Prostate gland (tissue), 2 donors: ENCODE measurements at regions not wholly inside any gene's neighbourhood (a gene's known extent, or its start where the extent isn't known, plus 50 kb on each side); places are given as distances from the start of the nearest gene placed in this dataset.

Source experiments
- DNase-seq: peaks from one replicate; pipeline ENCODE4 v3.0.0-alpha.2; 2019; ENCODE audit warnings: low spot score
- H3K27ac ChIP-seq, 2 donors: fragments of 200-600 bp; sonication (generic); 2 replicates each; pipeline ENCODE4 v1.5.1; 2017 to 2019
- H3K27me3 ChIP-seq: fragments of 200-600 bp; sonication (generic); replicated peaks from 2 replicates; pipeline ENCODE4 v1.5.1; 2019; ENCODE audit not compliant: insufficient read depth
- H3K36me3 ChIP-seq, 2 donors: fragments of 200-600 bp; sonication (generic); 1 replicate in 1 of 2; 2 replicates in 1 of 2; pipeline versions ENCODE4 v1.5.1 to v1.8.1; 2017 to 2019
- H3K4me1 ChIP-seq: fragments of 200-600 bp; sonication (generic); replicated peaks from 2 replicates; pipeline ENCODE4 v1.5.1; 2019
- H3K4me3 ChIP-seq, 2 donors: fragments of 200-600 bp; sonication (generic); 2 replicates each; pipeline ENCODE4 v1.5.1; 2017 to 2019
- H3K9me3 ChIP-seq: fragments of 200-600 bp; sonication (generic); 2 replicates; pipeline ENCODE4 v1.5.1; 2017
- POLR2A ChIP-seq: fragments of 450-650 bp; IDR thresholded peaks from one replicate; pipeline ENCODE4 v1.6.1; 2016; ENCODE audit warnings: antibody characterized with exemption, mild to moderate bottlenecking
- POLR2AphosphoS5 ChIP-seq: sonication (generic); formaldehyde crosslinking; IDR thresholded peaks from one replicate; pipeline ENCODE4 v1.6.1; 2017; ENCODE audit warnings: antibody characterized with exemption
- WGBS: methylation state at CpG from one replicate; pipeline ENCODE4 v1.1.5; 2018; 5-methylcytosine and 5-hydroxymethylcytosine counted together
- intact Hi-C: fragments of 100-400 bp; cut with DNase I; formaldehyde crosslinking; loops from one replicate; pipeline ENCODE4 v1.14.2; 2022
- TF ChIP-seq, protein P1 (sequence below), 4 experiments: fragments of 200-600 bp in 2 of 4; fragments of 450-650 bp in 2 of 4; sonication (generic) in 2 of 4; IDR thresholded peaks; 1 replicate in 3 of 4; 2 replicates in 1 of 4; pipeline ENCODE4 v1.5.1; 2016 to 2019; ENCODE audit warnings: antibody characterized with exemption in 4 of 4, mild to moderate bottlenecking in 2 of 4, moderate library complexity in 2 of 4

DNA sequence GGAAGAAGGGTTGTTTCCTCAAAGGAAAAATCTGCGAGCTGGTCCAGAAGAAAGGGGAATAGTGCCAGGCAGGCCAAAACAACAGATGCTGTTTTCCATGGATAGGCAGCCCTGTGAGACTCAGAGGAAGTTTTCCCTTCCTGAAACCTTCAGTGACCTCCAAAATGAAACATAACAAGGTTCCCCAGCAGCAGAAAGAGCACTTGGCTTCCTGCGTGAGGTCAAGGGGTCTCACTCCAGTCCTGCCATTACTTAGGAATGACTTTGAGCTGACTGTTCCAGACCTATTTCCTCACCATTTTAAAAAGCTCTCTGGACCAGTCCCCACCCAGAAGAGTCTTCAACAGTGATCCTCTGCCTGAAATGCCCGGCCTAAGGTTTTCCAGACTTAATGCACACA is 104.6 kb upstream of the IPO5 start:
- intact Hi-C loops, result no loop called here
- no peaks in the 10 kb centered on the region for H3K36me3 ChIP-seq
- no peak overlapping the region for H3K4me3 ChIP-seq
- no peak for DNase-seq
- 92% methylated on average over 3 of the region's 3 CpGs for WGBS
- no peaks in the 10 kb centered on the region for H3K9me3 ChIP-seq
- TF ChIP-seq POLR2AphosphoS5 (no peak), POLR2A (no peak)
- TF ChIP-seq, protein P1, sequence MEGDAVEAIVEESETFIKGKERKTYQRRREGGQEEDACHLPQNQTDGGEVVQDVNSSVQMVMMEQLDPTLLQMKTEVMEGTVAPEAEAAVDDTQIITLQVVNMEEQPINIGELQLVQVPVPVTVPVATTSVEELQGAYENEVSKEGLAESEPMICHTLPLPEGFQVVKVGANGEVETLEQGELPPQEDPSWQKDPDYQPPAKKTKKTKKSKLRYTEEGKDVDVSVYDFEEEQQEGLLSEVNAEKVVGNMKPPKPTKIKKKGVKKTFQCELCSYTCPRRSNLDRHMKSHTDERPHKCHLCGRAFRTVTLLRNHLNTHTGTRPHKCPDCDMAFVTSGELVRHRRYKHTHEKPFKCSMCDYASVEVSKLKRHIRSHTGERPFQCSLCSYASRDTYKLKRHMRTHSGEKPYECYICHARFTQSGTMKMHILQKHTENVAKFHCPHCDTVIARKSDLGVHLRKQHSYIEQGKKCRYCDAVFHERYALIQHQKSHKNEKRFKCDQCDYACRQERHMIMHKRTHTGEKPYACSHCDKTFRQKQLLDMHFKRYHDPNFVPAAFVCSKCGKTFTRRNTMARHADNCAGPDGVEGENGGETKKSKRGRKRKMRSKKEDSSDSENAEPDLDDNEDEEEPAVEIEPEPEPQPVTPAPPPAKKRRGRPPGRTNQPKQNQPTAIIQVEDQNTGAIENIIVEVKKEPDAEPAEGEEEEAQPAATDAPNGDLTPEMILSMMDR (IDR thresholded peaks at IDR 0.05), result no peak
- H3K27ac ChIP-seq, result no peak overlapping the region
- no peaks in the 10 kb centered on the region for H3K4me1 ChIP-seq
- no peaks in the 10 kb centered on the region for H3K27me3 ChIP-seq

DNA sequence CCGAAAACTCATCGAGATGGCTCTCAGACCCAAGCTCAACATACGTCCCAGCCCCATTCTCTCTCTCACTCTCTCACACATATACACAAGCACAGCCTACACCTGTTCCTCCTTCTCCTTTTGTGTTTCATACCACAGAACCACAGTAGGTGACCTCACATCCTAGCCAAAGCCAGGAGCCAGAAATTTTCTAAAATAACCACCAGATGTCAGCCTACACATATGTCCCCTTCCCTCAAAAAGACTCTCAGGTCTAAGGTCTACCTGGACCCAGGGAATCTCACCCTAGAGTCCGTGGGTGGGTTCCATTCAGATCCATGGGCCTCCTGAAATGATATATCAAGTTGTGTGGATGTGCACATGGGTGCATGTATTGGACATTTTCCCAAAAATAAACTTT is 104.2 kb upstream of the IPO5 start:
- no peaks in the 10 kb centered on the region for H3K36me3 ChIP-seq
- no peak overlapping the region for H3K27ac ChIP-seq
- no peak for DNase-seq
- H3K27me3 ChIP-seq, result no peaks in the 10 kb centered on the region
- H3K4me3 ChIP-seq, result no peak overlapping the region
- TF ChIP-seq POLR2AphosphoS5, result no peak
- no peak for TF ChIP-seq POLR2A
- TF ChIP-seq, protein P1 (IDR thresholded peaks at IDR 0.05), result no peak
- intact Hi-C loops, result no loop called here
- H3K9me3 ChIP-seq, result no peaks in the 10 kb centered on the region
- no peaks in the 10 kb centered on the region for H3K4me1 ChIP-seq
- WGBS, result 69% methylated on average over 4 of the region's 4 CpGs

DNA sequence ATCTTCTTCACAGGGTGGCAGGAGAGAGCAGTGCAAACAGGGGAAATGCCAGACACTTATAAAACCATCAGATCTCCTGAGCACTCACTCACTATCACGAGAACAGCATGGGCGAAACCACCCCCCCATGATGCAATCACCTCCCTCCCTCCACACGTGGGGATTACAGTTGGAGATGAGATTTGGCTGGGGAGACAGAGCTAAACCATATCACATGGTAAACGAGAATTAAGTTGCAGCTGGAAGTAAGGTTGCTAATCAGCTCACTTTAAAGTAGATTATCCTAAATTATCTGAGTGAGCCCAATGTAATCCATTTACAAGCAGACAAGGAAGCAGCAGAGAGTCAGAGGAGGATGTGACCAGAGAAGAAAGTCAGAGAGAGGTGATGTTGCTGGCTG is 102.2 kb upstream of the IPO5 start:
- intact Hi-C loops, result loop anchor here (10.0 kb wide), 3 partner anchors 544 to 994 kb away; no protein-coding TSS in a partner anchor
- Histone ChIP-seq H3K27ac (no peak overlapping the region), H3K36me3 (no peaks in the 10 kb centered on the region), H3K4me3 (no peak overlapping the region), H3K27me3 (no peaks in the 10 kb centered on the region), H3K4me1 (no peaks in the 10 kb centered on the region), H3K9me3 (no peaks in the 10 kb centered on the region)
- TF ChIP-seq, protein P1 (IDR thresholded peaks at IDR 0.05), result no peak
- no peak for TF ChIP-seq POLR2A
- TF ChIP-seq POLR2AphosphoS5, result no peak
- DNase-seq, result no peak
- WGBS, result 68% methylated on average over 4 of the region's 4 CpGs

DNA sequence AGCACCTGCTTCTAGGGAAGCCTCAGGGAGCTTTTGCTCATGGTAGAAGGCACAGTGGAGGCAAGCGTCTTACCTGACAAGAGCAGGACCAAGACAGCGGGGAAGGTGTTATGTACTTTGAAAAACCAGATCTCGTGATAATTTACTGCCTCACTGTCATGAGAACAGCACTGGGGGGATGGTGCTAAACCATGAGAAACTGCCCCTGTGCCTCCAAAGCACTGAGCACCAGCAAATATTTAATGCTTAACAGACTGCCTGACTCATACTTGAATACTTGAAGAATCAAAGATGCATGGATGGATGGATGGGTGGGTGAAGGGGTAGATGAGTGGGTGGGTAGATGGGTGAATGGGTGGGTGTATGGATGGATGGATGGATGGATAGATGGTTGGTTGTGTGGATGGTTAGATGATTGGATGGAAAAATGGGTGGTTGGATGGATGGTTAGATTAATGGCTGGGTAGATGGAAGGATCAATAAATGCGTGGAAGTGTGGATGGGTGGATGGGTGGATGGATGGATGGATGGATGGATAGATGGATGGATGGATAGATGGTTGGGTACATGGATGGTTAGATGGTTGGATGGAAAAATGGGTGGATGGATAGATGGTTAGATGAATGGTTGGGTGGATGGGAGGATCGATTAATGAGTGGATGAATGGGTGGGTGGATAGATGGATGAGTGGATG is 101.1 kb upstream of the IPO5 start:
- H3K27ac ChIP-seq, result no peak overlapping the region
- intact Hi-C loops, result loop anchor here (10.0 kb wide), 3 partner anchors 542 to 992 kb away; no protein-coding TSS in a partner anchor
- WGBS, result 79% methylated on average over 5 of the region's 5 CpGs
- H3K27me3 ChIP-seq, result no peaks in the 10 kb centered on the region
- H3K9me3 ChIP-seq, result no peaks in the 10 kb centered on the region
- DNase-seq, result no peak
- no peak overlapping the region for H3K4me3 ChIP-seq
- no peaks in the 10 kb centered on the region for H3K4me1 ChIP-seq
- TF ChIP-seq, protein P1 (IDR thresholded peaks at IDR 0.05), result no peak
- TF ChIP-seq POLR2A, result no peak
- no peak for TF ChIP-seq POLR2AphosphoS5
- no peaks in the 10 kb centered on the region for H3K36me3 ChIP-seq

DNA sequence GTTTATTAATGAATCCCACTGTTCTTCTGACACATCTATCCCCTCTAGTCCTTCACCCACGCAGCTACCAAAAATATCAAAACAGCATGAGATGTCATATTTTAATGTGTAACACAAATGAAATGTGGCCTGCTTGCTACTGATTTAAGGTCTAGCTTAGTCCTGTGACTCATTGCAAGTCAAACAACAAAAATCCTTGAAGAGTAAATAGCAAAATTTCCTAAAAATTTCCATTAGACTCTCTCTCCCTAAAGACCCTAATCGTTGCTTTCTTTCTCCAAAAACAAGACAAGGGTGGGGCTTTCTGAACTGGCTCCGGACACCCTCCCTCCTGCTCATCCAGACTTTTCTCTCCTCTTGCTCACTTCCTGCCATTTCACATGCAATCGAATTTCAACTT is 99.9 kb upstream of the IPO5 start:
- no peak overlapping the region for H3K4me3 ChIP-seq
- no peaks in the 10 kb centered on the region for H3K4me1 ChIP-seq
- no peak for DNase-seq
- WGBS, result 72% methylated on average over 4 of the region's 4 CpGs
- no peak overlapping the region for H3K27ac ChIP-seq
- no peaks in the 10 kb centered on the region for H3K36me3 ChIP-seq
- no peaks in the 10 kb centered on the region for H3K27me3 ChIP-seq
- TF ChIP-seq POLR2AphosphoS5 (no peak), POLR2A (no peak)
- TF ChIP-seq, protein P1 (IDR thresholded peaks at IDR 0.05), result no peak
- H3K9me3 ChIP-seq, result no peaks in the 10 kb centered on the region
- intact Hi-C loops, result loop anchor here (10.0 kb wide), 3 partner anchors 541 to 991 kb away; no protein-coding TSS in a partner anchor
